ENCODE measurements at regions not wholly inside any gene's neighbourhood (a gene's known extent, or its start where the extent isn't known, plus 50 kb on each side); places are given as distances from the start of the nearest gene placed in this dataset.

DNA sequence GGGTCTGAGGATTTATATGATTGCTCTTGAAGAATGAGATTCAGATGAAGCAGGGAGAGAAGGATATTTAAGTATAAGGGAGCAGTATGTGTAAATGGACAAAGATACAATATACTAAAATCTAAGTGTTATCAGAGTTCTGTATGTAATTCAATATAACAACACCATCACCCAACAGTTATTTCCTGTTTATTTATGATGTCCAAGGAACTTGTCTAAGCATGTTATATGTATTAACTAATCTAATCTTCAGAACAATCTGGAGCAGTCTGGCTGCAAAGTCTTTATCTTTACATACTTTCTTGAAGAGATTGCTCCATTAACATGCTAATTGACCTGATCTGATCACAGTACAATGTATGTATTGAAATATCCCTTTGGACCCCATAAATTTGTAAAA lies 203.8 kb upstream of the WDFY3 start:
- H3K27me3 ChIP-seq (ENCODE audit: insufficient read depth, low read length), result no peaks in the 10 kb centered on the region
- no peaks in the 10 kb centered on the region for H3K9me2 ChIP-seq (ENCODE audit: low read depth, low read length)
- H3K4me1 ChIP-seq (ENCODE audit: insufficient read depth, low read length, severe bottlenecking), result peaks cover 7% of the 10 kb centered on the region
- H3K4me3 ChIP-seq (ENCODE audit: low read depth, low read length, poor library complexity, severe bottlenecking), result no peak overlapping the region
- no peaks in the 10 kb centered on the region for H3K9me3 ChIP-seq (ENCODE audit: low read length)
- no peaks in the 10 kb centered on the region for H3F3A ChIP-seq (ENCODE audit: insufficient read depth, low read length)
- TF ChIP-seq, protein P1, sequence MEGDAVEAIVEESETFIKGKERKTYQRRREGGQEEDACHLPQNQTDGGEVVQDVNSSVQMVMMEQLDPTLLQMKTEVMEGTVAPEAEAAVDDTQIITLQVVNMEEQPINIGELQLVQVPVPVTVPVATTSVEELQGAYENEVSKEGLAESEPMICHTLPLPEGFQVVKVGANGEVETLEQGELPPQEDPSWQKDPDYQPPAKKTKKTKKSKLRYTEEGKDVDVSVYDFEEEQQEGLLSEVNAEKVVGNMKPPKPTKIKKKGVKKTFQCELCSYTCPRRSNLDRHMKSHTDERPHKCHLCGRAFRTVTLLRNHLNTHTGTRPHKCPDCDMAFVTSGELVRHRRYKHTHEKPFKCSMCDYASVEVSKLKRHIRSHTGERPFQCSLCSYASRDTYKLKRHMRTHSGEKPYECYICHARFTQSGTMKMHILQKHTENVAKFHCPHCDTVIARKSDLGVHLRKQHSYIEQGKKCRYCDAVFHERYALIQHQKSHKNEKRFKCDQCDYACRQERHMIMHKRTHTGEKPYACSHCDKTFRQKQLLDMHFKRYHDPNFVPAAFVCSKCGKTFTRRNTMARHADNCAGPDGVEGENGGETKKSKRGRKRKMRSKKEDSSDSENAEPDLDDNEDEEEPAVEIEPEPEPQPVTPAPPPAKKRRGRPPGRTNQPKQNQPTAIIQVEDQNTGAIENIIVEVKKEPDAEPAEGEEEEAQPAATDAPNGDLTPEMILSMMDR (IDR thresholded peaks at IDR 0.05; ENCODE audit: low read length), result no peak
- TF ChIP-seq EZH2 (IDR thresholded peaks at IDR 0.05; ENCODE audit: borderline replicate concordance, low read length), result no peak
- H3K79me2 ChIP-seq (ENCODE audit: insufficient read depth, low read length), result no peaks in the 10 kb centered on the region
- H2AFZ ChIP-seq (ENCODE audit: low read length), result no peak overlapping the region
- H3K9ac ChIP-seq (ENCODE audit: low read length), result no peak overlapping the region
- H3K36me3 ChIP-seq (ENCODE audit: insufficient read depth, low read length), result no peaks in the 10 kb centered on the region
- no peaks in the 10 kb centered on the region for H4K20me1 ChIP-seq (ENCODE audit: insufficient read depth, low read length)
- no peak overlapping the region for H3K4me2 ChIP-seq (ENCODE audit: low read length)
- no peak overlapping the region for H3K27ac ChIP-seq (ENCODE audit: low read depth, low read length, poor library complexity, severe bottlenecking)

DNA sequence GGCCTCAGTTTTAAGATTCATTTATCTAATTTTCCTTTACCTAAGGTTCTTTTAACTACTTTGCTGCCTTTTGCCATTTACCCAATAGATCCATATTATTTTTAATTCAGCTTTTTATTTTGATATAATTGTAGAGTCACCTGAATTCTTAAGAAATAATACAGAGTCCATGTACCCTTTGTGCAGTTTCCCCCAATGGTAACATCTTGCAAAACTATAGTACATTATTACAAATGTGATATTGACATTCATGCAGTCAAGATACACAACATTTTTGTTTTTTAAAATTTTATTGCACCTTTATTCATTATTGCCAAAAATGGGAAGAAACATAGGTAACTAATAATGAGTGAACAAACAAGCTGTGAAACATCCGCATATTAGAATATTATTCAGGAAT lies 208.7 kb upstream of the WDFY3 start:
- Histone ChIP-seq H2AFZ (ENCODE audit: low read length) (no peak overlapping the region), H3K4me2 (ENCODE audit: low read length) (no peak overlapping the region), H3K9me3 (ENCODE audit: low read length) (no peaks in the 10 kb centered on the region), H4K20me1 (ENCODE audit: insufficient read depth, low read length) (no peaks in the 10 kb centered on the region), H3K27ac (ENCODE audit: low read depth, low read length, poor library complexity, severe bottlenecking) (no peak overlapping the region), H3K4me3 (ENCODE audit: low read depth, low read length, poor library complexity, severe bottlenecking) (no peak overlapping the region), H3K36me3 (ENCODE audit: insufficient read depth, low read length) (no peaks in the 10 kb centered on the region), H3K27me3 (ENCODE audit: insufficient read depth, low read length) (no peaks in the 10 kb centered on the region), H3K4me1 (ENCODE audit: insufficient read depth, low read length, severe bottlenecking) (no peaks in the 10 kb centered on the region), H3K9me2 (ENCODE audit: low read depth, low read length) (no peaks in the 10 kb centered on the region), H3K79me2 (ENCODE audit: insufficient read depth, low read length) (no peaks in the 10 kb centered on the region), H3F3A (ENCODE audit: insufficient read depth, low read length) (no peaks in the 10 kb centered on the region), H3K9ac (ENCODE audit: low read length) (no peak overlapping the region)
- TF ChIP-seq EZH2 (IDR thresholded peaks at IDR 0.05; ENCODE audit: borderline replicate concordance, low read length), result no peak
- TF ChIP-seq, protein P1 (IDR thresholded peaks at IDR 0.05; ENCODE audit: low read length), result no peak

DNA sequence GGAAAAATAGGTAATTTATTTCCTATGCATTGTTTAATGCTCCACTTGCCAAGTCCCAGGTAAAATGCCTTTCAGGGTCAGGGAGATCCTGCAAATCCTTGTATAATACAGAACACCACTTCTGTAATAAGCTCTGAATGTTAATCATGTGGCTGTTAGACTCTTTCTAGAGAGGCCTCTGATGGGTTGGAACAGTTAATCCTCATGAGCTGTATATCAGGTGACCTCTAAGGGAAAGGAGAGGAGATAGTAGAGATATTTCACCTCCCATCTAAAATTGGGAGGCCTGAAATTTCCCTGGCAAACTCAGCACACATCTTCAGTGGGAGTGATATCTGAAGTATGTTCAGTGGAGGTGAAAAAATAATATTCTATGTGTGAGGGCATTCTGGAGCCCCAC lies 210.6 kb upstream of the WDFY3 start:
- H3K4me1 ChIP-seq (ENCODE audit: insufficient read depth, low read length, severe bottlenecking), result peaks cover 8% of the 10 kb centered on the region
- H3K27me3 ChIP-seq (ENCODE audit: insufficient read depth, low read length), result no peaks in the 10 kb centered on the region
- no peak overlapping the region for H3K4me3 ChIP-seq (ENCODE audit: low read depth, low read length, poor library complexity, severe bottlenecking)
- H3K9me2 ChIP-seq (ENCODE audit: low read depth, low read length), result no peaks in the 10 kb centered on the region
- H3K4me2 ChIP-seq (ENCODE audit: low read length), result no peak overlapping the region
- no peaks in the 10 kb centered on the region for H4K20me1 ChIP-seq (ENCODE audit: insufficient read depth, low read length)
- no peaks in the 10 kb centered on the region for H3K9me3 ChIP-seq (ENCODE audit: low read length)
- no peak overlapping the region for H3K9ac ChIP-seq (ENCODE audit: low read length)
- H2AFZ ChIP-seq (ENCODE audit: low read length), result no peak overlapping the region
- no peak overlapping the region for H3K27ac ChIP-seq (ENCODE audit: low read depth, low read length, poor library complexity, severe bottlenecking)
- no peaks in the 10 kb centered on the region for H3F3A ChIP-seq (ENCODE audit: insufficient read depth, low read length)
- TF ChIP-seq, protein P1 (IDR thresholded peaks at IDR 0.05; ENCODE audit: low read length), result no peak
- H3K36me3 ChIP-seq (ENCODE audit: insufficient read depth, low read length), result no peaks in the 10 kb centered on the region
- H3K79me2 ChIP-seq (ENCODE audit: insufficient read depth, low read length), result no peaks in the 10 kb centered on the region
